ENCODE measurements at regions not wholly inside any gene's neighbourhood (a gene's known extent, or its start where the extent isn't known, plus 50 kb on each side); places are given as distances from the start of the nearest gene placed in this dataset.

DNA sequence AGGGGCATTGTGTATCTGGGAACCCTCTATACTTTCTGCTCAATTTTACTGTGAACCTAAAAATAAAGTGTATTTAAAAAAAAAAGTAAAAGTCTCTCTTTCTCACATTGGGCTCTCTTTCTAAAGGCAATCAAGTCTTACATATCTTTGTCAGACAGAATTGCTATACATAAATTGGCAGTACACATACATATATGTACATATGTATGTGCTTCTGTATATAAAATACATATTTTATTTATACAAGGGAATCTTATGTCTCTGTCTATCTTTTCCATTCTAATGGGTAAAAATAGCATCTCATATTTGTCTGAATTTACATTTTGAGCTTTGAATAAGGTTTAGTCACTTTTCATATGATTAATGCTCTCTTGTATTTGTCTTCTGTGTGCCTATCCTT lies 348.8 kb downstream of the SPATA31D1 start:
- TF ChIP-seq, protein P1, sequence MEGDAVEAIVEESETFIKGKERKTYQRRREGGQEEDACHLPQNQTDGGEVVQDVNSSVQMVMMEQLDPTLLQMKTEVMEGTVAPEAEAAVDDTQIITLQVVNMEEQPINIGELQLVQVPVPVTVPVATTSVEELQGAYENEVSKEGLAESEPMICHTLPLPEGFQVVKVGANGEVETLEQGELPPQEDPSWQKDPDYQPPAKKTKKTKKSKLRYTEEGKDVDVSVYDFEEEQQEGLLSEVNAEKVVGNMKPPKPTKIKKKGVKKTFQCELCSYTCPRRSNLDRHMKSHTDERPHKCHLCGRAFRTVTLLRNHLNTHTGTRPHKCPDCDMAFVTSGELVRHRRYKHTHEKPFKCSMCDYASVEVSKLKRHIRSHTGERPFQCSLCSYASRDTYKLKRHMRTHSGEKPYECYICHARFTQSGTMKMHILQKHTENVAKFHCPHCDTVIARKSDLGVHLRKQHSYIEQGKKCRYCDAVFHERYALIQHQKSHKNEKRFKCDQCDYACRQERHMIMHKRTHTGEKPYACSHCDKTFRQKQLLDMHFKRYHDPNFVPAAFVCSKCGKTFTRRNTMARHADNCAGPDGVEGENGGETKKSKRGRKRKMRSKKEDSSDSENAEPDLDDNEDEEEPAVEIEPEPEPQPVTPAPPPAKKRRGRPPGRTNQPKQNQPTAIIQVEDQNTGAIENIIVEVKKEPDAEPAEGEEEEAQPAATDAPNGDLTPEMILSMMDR (IDR thresholded peaks at IDR 0.05; ENCODE audit: borderline replicate concordance, extremely low read depth, low read length, poor library complexity, severe bottlenecking) = no peak
- no peak for TF ChIP-seq EZH2 (IDR thresholded peaks at IDR 0.05; ENCODE audit: borderline replicate concordance, low read depth, low read length, severe bottlenecking)
